HuH-7.5 (cell line): ENCODE measurements at regions not wholly inside any gene's neighbourhood (a gene's known extent, or its start where the extent isn't known, plus 50 kb on each side); places are given as distances from the start of the nearest gene placed in this dataset.

ENCODE experiments used
- DNase-seq: peaks from one replicate; pipeline ENCODE4 v3.0.0; 2011; ENCODE audit warnings: low spot score

DNA sequence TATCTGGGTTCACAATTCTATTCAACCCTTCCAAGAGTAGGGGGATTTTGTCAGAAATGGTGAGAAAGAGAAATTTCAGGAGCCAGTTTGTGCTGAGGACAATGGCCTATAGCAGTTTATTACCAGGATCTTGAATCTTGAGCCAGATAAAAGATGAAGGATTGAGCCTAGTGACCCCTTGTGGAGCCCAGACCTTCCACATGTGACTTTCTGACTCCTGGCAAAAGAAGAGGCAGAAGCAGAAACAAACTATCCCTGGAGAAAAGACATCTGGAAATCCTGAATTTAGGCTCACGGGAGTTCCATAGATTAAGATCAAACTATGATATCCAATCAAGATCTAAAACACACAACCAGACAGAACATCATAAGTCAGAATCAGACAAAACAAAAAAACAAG is 60.9 kb upstream of the CHRM2 start:
- no peak for DNase-seq

DNA sequence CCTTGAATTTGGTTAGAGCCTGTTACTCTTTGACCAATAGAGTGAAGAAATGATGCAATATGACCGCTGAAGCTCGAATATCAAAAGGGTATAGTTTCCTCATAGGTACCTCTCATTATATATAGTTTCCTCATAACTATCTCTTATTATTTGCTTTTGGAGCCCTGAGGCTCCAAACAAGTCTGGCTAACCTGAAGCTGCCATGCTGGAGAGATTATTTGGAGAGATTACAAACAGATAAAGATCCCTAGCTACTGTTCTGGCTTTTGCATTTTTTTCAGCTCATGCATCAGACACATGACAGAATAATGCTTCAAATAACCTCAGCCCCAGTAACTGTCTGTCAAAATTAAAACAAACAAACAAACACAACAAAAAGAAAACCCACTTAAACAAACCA is 65.4 kb upstream of the CHRM2 start:
- no peak for DNase-seq

DNA sequence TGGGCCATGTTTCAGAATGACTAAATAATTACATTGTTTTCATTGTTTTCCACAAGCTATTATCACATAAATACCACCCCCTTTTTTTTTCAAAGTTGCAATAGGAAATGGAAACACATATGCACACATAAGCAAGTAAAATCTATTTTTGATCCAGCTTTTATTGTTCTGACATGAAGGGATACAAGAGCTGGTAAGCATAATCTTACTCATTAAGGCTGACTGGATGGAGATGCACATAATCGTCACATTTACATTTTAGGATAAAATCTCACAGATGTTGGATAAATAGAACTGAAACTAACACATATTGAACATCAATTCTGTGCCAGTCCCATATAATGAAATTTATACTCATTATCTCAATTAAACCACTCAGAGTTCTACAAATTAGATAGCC is 84.5 kb upstream of the CHRM2 start:
- DNase-seq, result no peak

DNA sequence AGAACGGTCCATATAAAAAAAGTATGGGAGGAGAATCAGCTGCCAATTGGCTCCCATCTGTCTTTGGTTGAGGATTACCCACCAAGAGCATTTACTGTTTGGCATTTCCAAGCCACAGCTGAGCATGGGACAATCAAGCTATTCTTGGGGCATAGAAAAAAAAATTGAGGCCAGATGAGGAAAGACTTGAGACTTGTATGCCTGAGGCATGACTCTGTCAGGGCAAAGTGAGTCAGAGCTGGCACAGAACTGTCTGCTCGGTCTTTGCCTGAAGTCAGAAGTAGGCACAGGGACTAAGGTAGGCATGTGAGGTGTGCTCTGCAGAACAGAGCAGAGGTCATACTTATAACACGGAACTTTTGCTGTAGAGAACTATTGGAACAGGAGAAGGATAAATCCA is 126.5 kb upstream of the CHRM2 start:
- no peak for DNase-seq

DNA sequence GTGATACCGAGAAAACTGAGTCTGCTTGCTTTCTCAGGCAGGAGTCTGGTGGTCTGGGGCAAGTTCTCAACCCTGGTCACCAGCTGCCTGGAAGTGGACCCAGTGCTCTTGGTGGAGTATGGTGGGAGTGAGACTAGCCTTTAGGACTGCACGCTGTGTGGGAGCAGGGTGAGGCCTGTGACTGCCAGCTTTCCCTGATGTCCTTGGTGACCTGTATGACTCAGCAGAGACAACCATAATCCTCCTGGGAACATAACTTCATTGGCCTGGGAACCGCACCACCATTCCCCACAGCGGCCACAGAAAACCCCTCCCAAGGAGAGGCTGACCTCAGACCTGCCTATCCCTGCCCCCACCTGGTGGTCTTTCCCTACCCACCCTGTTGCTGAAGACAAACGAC is 139.5 kb upstream of the CHRM2 start:
- no peak for DNase-seq

DNA sequence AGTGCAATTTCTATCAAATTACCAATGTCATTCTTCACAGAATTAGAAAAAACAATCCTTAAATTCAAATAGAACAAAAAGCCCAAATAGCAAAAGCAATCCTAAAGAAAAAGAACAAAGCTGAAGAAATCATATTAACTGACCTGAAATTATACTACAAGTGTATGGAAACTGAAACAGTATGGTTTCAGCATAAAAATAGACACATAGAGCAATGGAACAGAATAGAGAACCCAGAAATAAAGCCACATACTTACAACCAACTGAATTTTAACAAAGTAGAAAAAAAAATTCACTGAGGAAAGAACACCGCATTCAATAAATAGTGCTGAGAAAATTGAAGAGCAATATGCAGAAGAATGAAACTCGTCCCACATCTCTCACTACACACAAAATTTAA is 142.0 kb upstream of the CHRM2 start:
- no peak for DNase-seq

DNA sequence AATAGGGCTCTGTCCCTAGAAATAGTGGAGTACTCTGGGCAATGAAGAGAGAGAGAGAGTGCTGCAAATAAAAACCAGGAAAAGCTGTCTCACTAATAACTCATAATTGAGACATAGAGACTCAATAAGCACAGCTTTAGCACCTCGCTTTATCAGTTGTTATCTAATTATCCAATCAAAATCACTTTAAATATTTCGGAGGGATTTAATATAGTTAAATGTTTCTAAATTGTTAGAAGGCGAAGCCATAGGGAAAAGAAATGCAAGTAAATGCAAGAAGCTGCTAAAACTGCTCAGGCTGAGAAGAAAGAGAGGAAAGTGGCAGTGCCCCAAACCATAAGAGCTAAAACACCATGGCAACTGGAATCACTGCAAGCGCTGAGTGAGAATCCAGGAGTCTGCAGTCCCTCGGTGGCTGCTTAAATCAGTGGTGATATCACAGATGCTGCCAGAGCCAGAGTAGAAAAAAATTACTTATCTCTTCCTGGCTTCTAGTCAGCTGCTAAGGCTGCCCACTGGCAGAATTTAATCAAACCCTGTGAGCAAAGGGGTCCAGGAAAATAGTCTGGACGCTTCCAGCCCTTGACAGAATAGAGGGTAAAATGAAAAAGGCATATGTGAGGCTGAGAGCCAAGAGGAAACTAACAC is 150.4 kb upstream of the CHRM2 start:
- no peak for DNase-seq

DNA sequence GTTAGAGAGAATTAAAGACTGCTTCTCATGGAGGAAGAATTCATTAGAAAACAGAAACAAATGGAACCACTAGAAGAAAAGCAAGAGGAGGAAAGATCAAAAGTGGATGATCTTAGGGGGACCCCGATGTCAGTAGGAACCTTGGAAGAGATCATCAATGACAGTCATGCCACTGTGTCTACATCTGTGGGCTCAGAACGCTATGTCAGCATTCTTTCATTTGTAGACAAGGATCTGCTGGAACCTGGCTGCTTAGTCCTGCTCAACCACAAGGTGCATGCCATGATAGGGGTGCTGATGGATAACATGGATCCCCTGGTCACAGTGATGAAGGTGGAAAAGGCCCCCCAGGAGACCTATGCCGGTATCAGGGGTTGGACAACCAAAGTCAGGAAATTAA is 154.4 kb upstream of the CHRM2 start:
- DNase-seq, result no peak

DNA sequence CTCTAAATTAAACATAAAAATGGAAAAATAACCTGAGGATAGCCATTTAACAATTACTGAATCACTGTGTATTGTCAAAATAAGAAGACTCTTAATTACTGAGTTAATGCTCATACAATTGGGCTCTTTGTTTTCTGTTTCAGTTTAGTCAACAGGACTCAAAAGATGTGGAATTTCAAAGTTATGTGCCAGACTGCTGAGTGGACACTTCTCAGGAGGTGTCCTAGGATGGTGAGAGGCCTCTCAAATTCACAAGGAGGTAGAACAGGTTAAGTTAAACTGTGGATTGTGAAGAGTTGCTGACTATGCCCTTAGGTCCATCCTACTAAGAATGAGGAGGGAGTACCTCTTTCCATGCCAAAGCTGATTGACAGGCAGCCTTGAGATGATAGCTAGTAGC is 157.7 kb upstream of the CHRM2 start:
- no peak for DNase-seq

DNA sequence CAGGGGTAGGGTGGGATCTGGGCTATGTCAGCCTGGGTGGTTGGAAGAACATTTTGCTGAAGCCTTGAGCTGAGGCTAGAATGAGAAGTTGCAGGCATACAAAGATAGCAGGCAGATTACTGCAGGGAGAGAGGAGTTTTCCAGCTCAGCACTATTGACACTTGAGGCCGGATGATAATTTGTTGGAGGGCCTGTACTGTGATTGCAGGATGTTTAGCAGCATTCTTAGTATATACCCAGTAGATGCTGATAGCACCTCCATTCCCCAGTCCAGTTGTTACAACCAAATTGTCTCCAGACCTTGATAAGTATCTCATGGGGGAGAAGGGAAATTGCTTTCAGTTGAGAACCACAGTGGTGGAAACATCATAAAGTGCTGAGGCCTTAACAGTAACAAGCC is 158.6 kb upstream of the CHRM2 start:
- no peak for DNase-seq

DNA sequence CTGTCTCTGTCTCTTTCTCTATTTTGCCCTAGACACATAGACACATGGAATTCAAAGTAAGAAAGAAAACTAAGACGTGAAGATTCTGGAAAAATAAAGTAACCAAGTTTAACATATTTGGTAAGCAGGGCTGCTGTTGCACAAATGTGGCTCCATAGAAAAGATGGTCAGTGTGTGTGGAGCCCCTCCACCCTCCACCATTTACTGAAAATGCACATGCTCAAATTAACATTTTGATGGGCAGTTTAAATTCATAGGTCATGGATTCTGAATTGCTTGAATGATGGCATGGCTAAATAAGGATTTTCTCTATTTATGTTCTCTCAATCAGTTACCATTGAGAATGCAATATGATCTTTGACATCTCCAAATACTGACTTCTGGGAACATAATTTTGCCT is 165.5 kb upstream of the CHRM2 start:
- no peak for DNase-seq

DNA sequence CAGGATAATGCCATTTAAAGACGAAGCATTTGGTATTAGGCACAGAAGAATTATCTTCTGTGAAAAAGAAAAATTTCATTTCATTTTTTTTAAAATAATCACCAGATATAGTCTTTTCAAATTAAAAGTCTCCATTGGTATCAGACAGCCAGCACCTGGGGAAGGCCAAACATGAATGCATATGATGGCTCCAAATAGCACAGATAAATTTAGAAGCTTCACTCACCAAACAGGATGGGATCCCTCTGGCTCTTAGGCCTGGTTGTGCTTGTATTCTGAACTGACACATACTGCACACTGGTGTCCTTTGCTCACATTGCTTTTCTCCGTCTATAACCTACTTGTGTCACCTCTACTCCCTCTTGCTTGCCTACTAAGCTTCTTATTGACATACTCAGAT is 169.5 kb upstream of the CHRM2 start:
- no peak for DNase-seq

DNA sequence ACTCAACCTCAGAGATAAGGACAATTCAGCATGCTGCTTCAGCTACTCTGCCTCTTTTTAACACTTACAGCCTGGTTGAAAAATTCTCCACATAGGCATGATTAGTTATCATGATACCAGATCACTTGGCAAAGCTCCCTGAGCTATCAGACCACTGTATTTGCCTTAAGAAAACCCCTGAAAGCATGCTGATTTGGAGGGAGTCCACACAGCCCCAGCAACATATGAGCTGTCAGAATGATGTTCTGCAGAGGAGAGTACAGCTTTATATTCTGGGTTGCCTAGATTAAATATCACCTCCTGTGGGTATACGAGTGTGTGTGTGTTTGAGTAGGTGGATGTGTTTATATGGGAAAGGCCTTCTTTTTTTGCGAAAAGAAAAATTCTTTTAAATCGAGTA is 170.2 kb upstream of the CHRM2 start:
- DNase-seq, result no peak

DNA sequence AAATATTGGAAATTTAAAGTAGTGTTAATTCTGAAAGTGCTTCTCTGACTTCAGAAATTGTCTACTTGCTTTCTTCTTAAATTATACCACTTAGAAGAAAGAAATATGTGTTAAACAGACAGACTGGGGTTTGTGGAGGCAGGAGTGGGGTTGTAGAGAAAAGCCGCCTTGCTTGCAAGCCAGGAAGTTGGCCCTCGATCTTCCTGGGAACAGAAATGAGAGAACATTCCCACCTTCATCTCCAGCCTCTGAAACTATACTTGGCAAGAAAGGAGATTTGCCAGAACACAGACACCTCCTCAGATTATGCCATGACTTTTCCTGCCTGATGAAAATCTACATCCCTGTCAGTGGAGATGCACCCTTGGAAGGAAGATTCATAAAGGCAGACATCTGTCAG is 171.2 kb upstream of the CHRM2 start:
- no peak for DNase-seq

DNA sequence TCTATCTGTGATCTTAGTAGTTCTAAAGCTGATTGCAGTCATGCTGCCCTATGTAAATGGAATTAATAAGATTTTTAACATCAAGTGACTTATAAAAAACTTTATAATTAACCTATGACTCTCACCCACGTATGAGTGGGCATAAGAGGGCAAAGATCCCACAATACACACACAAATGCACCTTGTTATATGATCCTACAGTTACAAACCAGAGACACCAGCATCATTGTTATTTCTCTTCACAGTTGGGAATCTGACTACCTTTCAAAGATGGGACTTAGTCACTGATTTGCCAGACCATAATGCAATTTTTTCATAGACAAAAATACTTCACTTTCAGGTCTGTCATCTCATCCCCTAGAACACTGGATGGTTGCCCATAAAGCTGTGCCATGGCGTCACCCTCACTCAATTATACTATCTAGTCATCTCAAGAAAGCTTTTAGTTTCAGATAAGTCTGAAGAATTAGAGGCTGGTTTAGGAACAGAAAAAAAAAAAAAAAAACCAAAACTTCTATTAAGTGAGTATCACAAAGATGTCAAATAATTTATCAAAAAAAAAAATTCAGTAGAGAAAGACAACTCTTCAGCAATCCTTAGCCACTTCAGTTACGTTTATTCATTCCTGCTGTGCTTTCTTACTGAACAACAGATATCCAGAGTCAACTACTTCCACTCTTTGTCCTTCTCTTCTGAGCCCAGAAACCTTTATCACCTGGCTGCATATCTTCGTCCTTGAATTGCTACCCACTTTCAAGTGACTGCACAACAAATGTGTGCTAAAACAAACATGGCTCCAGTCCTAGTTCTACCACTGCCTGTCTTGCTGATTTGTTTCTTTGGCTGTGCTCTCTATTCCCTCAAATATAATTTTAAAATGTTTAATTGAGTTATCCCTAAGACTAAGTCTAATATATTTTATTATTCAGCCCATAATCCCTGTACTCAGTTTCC is 175.0 kb upstream of the CHRM2 start:
- DNase-seq, result no peak

DNA sequence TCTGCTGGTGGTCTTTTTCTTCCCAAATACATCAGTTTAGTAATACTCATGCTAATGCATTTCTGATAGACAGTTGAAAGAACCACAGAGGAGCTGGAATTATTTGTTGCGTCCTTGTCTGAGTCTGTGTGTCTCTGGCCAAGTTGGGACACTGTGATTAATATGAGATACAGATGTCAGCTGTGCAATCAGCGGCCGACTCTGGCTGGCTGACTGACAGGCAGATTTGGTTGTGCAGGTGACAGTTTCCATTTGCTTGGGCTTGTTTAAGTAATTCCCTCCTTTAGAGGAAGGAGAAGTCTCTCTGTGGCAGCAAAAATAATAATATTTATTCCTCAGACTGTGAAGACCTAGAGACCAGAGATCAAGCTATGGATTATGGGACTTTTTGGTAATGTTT is 176.2 kb upstream of the CHRM2 start:
- no peak for DNase-seq

DNA sequence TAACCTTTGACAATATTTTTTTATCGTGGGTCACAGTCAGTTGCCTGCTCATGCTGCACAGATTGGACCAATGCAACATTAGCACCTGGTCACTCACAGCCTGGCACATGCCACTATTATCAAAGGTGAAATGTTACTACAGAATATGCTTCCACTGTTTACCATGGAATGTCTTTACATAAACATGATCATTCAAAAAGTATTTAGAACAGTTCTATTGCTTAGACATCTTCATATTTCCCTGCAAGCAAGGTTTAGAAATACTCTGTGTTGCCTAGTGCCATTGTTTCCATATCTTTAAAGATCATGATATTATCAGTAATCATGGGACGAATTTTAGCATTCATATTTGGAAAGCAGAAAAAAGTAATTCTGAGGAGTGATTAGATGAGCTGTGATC is 179.9 kb upstream of the CHRM2 start:
- DNase-seq, result no peak

DNA sequence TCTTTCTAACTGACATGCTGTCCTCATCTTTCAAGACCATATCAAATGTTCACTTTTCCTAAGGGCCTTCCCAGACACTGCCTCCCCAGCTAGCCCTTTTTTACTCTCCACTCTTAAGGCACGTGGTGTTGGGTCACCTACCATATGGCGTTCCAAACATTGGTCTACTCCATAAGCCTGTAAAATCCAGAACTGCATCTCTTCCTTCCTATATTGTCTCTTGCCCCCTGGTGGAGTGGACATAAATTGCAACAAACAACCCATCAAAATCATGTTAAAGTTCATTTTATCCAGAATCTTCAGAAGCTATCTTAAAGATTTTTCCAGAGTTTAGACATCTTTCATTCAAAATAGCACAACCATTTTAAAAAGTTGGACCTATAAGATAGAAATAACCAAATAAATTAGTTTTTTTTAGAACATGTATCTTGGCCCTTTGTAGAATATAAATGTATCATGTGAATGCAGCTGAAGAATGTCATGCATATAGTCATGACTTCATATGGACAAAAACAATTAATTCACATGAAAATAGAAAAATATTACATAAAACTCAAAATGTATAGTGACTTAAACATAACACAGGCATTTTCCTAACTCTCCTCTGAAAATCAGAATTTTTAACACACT is 180.6 kb upstream of the CHRM2 start:
- no peak for DNase-seq

DNA sequence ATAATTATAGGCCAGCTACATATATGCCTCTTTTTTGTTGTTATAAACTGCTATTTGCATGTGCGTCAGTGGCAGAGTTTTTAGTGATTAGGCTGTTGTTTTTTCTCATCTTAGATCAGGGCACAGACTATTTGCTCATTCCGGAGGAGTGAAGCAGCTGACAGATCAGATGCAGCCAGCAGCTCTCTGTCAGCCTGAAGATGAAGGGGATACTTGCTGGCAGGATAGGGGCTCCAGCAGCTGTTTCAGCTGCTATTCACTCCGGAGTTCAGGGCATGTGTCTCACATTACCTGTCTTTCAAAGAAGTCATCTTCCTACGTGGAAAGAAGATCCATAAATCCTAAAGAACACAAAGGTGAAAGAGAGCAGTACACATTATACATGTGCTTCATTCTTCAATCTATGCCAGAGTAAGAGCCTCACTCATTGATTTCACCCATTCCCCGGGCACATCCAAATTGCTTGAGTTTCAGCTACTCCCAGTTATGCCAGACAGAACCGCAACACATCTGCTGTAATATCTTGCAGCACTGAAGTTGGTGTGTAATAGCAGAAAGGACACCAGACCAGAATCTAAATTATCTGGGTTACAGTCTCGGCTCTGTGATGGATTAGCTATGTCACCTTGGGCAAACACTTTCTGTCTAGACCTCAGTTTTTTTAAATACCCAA is 182.8 kb upstream of the CHRM2 start:
- no peak for DNase-seq

DNA sequence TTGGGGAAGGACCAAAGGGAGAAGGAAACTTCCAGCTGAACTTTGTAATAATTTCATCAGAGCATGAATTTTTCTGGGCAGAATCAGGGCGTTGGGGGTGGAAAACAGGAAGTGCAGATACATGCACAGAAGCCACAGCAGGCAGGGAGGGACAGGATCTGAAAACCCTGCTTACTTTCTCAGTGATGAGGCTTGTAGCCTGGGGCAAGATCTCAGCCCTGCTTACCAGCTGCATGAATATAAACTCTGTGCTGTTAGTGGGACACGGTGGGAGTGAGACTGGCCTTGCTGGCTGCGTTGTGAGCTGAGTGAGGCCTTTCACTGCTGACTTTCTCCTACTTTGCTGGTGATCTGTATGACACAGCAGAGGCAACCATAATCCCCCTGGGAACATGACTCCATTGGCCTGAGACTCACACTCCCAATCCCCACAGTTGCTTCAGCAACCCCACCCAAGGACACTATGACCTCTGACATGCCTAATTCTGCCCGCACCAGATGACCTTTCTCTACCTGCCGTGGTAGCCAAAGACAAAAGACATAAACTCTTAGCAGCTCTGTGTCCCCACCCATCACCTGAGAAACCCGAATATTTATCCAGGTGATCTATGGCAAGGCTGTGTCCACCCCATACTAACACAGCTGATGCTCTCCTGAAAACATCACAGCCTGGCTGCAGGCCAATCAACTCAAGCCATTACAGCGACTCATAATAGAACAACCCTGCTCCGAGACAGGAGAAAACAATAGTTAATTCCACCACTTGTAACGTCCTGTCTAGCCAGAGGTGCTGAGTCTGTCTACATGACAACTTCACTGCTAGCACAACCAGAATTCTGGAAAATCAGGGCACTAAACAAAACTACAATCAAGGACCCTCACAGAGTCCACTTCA is 190.7 kb upstream of the CHRM2 start:
- no peak for DNase-seq

DNA sequence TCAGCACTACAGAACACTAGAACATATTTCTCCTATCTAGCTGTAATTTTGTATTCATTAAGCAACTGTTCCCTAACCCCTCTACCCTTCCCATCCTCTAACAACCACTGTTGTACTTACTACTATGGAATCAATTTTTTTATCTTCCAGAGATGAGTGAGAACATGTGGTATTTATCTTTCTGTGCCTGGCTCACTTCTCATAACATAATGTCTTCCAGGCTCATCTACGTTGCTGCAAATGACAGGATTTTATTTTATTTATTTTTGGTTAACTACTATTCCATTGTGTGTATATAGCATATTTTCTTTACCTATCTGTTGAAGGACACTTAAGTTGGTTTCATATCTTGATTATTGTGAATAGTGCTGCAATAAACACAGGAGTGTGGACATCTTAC is 200.9 kb upstream of the CHRM2 start:
- no peak for DNase-seq
